Midbrain (tissue), 1 donor: ENCODE measurements at regions not wholly inside any gene's neighbourhood (a gene's known extent, or its start where the extent isn't known, plus 50 kb on each side); places are given as distances from the start of the nearest gene placed in this dataset.
"Not testable (repeated sequence)": the region's sequence is repeated elsewhere in the genome, so short reads cannot be mapped to it uniquely, and the experiment has no call there.

ENCODE experiments used
- DNase-seq: peaks from one replicate; lab custom pipeline; 2025; lab: John Stamatoyannopoulos, UW

DNA sequence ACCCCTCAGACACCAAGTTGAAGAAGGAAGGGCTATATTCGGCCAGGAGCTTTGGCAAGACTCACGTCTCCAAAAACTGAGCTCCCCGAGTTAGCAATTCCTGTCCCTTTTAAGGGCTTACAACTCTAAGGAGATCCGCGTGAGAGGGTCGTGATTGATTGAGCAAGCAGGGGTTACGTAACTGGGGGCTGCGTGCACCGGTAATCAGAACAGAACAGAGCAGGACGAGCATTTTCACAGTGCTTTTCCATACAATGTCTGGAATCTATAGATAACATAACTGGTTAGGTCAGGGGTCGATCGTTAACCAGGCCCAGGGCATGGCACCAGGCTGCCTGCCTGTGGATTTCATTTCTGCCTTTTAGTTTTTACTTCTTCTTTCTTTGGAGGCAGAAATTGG, 245.3 kb upstream of the MME start:
- DNase-seq, result not testable (repeated sequence)

- DNase-seq, result no peak
These were observed 250.2 kb upstream of the MME start for GRCh38 chr3:154829929-154830328.

DNA sequence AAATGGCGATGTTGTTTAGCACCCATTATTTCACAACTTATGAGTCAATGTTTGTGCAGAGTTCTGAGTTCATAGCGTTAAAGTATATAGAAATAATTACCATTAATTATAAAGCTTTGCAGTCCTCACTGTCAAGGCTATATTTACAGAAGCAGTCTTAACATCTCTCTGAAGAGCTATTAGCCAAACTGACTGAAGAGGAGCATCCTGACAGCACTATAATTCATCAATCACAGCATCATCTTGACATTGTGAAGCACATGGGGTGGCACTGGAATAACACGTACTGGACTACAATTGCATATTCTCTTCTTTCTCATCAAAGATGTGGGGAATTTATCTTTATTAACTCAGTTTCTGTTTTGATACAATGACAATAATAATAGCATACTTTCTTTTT, 260.6 kb upstream of the MME start:
- DNase-seq, result no peak

DNA sequence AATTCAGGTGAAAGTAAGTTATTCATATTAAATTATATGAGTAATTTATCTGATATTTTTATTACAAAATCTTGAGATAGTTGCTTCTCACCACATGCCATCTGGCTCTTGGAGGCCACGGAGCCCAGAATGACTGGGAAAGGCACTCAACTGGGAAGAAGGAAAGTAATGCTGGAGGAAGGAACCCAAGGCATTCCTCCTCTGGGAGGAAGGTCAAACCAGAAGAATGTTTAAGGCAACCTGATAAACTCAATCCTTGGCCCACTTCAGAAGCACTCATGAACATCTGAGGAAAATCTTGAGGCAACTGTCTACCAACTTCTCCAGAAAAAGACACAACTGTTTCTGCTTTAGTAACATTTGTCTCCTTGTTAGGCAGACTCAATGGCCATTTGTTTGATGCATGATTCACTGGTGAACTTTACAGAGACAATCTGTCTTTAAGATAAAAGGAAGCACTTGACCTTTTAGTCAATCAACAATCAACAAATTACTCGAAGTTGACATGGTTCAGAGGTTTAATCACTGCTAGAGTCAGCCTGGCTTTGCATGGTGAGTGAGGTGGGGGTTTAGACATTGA, 261.4 kb upstream of the MME start:
- DNase-seq, result no peak

DNA sequence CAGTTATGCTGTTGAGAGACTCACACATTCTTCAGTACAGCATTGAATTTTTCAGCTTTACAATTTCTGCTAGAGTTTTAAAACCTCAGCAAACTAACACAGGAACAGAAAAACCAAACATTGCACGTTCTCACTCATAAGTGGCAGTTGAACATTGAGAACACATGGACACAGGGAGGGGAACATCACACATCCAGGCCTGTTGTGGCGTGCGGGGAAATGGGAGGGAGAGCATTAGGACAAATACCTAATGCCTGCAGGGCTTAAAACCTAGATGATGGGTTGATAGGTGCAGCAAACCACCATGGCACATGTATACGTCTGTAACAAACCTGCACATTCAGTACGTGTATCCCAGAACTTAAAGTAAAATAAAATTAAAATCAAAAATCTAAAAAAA, 270.1 kb upstream of the MME start:
- DNase-seq, result not testable (repeated sequence)

GRCh38 chr3:154801729-154802128, 278.4 kb upstream of the MME start:
- no peak for DNase-seq

DNA sequence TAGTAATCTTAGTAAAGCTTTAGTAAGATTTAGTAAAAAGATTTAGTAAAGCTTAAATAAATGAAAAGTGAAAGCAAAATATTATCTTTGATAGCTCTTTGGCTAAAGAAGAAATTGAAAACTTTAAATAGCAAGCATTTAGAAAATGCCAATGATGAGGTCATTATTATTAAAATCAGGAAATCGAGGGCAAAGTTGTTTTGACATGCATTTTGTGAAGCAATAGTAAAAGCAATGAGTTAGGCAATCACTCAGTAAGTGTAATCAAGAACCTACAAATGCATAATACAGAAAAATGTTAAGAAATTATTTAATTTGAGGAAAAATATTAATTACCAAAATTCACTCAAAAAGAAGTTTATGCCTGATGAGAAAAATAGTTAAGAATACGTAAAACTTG, 280.3 kb upstream of the MME start:
- no peak for DNase-seq

- DNase-seq, result no peak
These were observed 284.5 kb upstream of the MME start for GRCh38 chr3:154795582-154795981.

GRCh38 chr3:154794814-154795445, 285.2 kb upstream of the MME start:
- no peak for DNase-seq

- no peak for DNase-seq
These were observed 285.7 kb upstream of the MME start for GRCh38 chr3:154794391-154794790.

DNA sequence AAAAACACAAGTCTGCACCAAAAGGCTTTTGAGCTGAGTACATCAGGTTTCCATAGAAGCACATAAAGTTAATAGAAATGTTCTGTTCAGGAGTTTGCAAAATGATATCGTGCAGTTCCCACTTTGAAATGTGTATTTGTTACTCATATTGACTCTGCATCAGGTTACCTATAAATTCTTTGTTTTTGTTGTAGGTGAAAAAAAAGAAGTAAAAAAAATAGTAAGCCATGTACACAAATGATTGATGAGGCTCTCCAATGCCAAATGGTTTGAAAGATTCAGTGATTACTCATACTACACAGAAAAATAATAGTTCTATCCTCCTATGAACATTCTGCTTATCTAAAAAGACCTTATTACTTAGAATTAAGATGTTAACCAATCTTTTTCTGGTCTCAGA, 287.3 kb upstream of the MME start:
- no peak for DNase-seq

- no peak for DNase-seq
These were observed 288.5 kb upstream of the MME start for GRCh38 chr3:154791611-154792010.

- no peak for DNase-seq
These were observed 293.4 kb upstream of the MME start for GRCh38 chr3:154786724-154787123.

DNA sequence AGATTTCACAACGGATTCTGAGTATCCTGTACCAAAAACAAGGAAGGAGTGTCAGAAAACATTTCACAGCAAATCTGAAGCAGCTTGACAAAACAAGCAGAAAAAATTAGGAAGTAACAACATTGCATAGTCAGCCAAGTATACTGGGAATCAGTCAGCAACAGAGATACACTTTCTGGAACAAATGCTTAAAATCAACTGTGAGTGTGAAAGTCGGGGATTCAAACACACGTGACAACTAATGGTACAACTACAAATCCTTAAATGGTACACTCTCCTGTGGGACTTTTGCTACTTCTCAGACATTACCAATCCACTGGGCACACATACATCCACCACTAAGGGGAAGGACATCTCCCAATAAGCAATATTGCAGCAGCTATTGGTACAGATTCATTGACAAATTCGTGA, 296.6 kb upstream of the MME start:
- no peak for DNase-seq

DNA sequence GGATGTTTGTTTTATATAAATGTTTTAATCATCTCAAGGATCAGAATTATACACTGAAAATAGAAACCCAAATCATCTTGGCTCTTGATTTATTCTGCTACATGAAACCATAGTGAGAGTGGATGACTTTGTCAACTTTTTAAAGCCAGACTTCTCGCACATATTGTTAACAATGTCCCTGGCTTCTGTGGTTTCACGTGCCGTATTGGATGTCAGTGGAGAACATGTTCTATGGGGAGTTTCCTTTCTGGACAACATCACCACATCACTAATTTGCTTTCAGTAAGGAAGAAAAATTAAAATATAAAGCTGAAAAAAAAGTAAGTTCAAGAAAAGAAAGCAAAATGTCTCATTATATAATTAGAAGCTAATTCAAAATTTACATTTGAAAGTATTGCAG, 297.1 kb upstream of the MME start:
- no peak for DNase-seq

- no peak for DNase-seq
These were observed 298.0 kb upstream of the MME start for GRCh38 chr3:154782151-154782550.

- no peak for DNase-seq
These were observed 298.5 kb upstream of the MME start for GRCh38 chr3:154781595-154781994.

DNA sequence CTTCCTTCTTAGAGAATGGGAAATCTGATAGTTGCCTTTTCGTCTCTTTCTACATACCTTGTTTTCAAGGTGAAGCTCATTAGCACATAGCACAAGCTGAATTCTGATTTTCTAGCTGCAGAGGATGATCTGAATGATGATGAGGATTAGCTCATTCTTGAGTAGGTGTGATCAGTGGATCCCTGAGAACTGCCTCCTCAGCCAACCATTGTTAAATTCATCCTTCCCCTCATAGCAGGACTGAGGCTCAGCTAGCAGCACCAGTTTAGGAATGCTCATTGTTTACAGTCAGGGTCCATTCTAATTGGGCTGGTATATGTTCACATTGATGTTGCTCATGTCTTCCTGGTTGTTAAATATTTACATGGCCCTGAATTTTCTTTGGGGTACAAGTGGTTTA, 299.9 kb upstream of the MME start:
- DNase-seq, result no peak

- no peak for DNase-seq
These were observed 300.5 kb upstream of the MME start for GRCh38 chr3:154779571-154779970.

DNA sequence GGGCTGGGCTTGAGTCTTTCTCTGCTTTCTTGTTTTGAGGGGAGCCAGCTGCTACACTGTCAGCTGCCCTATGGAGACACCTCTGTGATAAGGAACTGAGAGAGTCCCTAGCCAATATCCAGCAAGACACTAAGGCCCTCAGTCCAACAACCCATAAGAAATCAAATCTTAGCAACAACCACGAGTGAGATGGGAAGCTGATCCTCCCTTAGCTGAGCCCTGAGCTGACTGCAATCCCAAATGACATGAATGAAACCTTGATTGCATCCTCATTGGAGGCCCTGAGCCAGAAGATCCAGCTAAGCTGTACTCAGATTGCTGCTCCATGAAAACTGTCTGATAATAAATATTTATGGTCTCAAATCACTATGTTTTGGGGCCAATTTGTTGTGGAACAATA, 302.1 kb upstream of the MME start:
- no peak for DNase-seq

- no peak for DNase-seq
These were observed 303.4 kb upstream of the MME start for GRCh38 chr3:154776549-154777225.

- no peak for DNase-seq
These were observed 304.1 kb upstream of the MME start for GRCh38 chr3:154775821-154776548.
